IMR-90 (cell line): ENCODE measurements at regions not wholly inside any gene's neighbourhood (a gene's known extent, or its start where the extent isn't known, plus 50 kb on each side); places are given as distances from the start of the nearest gene placed in this dataset.

Source experiments
- FOS ChIP-seq: fragments of 150-350 bp; IDR thresholded peaks from 2 replicates; pipeline ENCODE4 v1.6.1; 2016; ENCODE audit warnings: low read depth, low read length
- MAFK ChIP-seq: IDR thresholded peaks from 2 replicates; pipeline ENCODE4 v1.6.1; 2012; ENCODE audit warnings: low read depth, low read length, improper control_type of control experiment
- MAZ ChIP-seq: IDR thresholded peaks from 2 replicates; pipeline ENCODE4 v1.6.1; 2012; ENCODE audit warnings: low read depth, mild to moderate bottlenecking, low read length, improper control_type of control experiment, moderate library complexity, borderline replicate concordance
- NFE2L2 ChIP-seq: fragments of 150-350 bp; IDR thresholded peaks from 2 replicates; pipeline ENCODE4 v1.6.1; 2016; ENCODE audit warnings: low read depth, mild to moderate bottlenecking, low read length
- POLR2A ChIP-seq: IDR thresholded peaks from 2 replicates; pipeline ENCODE4 v1.6.1; 2012; ENCODE audit warnings: mild to moderate bottlenecking, low read depth, low read length
- RAD21 ChIP-seq: IDR thresholded peaks from 2 replicates; pipeline ENCODE4 v1.6.1; 2012; ENCODE audit warnings: low read length, improper control_type of control experiment
- RCOR1 ChIP-seq: IDR thresholded peaks from 2 replicates; pipeline ENCODE4 v1.6.1; 2012; ENCODE audit warnings: mild to moderate bottlenecking, low read length, improper control_type of control experiment; ENCODE audit not compliant: insufficient replicate concordance
- RFX5 ChIP-seq: IDR thresholded peaks from 2 replicates; pipeline ENCODE4 v1.8.0; 2012; ENCODE audit warnings: low read depth, mild to moderate bottlenecking, low read length, moderate library complexity
- SMC3 ChIP-seq: fragments of 150-350 bp; IDR thresholded peaks from 2 replicates; pipeline ENCODE4 v1.6.1; 2016; ENCODE audit warnings: low read depth, mild to moderate bottlenecking, antibody characterized with exemption, low read length, moderate library complexity
- TF ChIP-seq, protein P1 (sequence below): conservative IDR thresholded peaks from 2 replicates; pipeline ENCODE4 v1.5.1; 2012; ENCODE audit warnings: mild to moderate bottlenecking, low read depth, low read length, improper control_type of control experiment
- TF ChIP-seq, protein P2 (sequence below): fragments of 150-350 bp; IDR thresholded peaks from 2 replicates; pipeline ENCODE4 v1.6.1; 2017; ENCODE audit warnings: mild to moderate bottlenecking, antibody characterized with exemption, low read length, low read depth

DNA sequence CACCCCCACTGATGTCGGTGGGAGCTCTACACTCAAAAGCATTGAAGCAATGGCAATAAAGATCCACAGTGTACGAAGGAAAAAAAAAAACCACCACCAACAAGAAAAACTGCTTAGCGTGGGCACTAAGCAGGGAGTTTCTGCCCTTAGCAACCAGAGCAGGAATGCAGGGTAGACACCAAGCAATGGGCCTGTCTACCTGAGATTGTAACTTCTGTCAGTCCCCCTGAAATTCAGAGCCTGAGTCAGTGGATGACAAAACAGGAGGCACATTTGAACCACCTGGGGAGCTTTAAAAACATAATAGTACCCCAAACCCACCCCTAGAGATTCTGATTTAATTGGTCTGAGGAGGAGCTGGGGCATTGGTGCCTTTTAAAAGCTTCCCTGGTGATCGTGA lies 275.2 kb downstream of the SATB1 start:
- TF ChIP-seq, protein P1, sequence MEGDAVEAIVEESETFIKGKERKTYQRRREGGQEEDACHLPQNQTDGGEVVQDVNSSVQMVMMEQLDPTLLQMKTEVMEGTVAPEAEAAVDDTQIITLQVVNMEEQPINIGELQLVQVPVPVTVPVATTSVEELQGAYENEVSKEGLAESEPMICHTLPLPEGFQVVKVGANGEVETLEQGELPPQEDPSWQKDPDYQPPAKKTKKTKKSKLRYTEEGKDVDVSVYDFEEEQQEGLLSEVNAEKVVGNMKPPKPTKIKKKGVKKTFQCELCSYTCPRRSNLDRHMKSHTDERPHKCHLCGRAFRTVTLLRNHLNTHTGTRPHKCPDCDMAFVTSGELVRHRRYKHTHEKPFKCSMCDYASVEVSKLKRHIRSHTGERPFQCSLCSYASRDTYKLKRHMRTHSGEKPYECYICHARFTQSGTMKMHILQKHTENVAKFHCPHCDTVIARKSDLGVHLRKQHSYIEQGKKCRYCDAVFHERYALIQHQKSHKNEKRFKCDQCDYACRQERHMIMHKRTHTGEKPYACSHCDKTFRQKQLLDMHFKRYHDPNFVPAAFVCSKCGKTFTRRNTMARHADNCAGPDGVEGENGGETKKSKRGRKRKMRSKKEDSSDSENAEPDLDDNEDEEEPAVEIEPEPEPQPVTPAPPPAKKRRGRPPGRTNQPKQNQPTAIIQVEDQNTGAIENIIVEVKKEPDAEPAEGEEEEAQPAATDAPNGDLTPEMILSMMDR: no peak
- TF ChIP-seq POLR2A (no peak), RAD21 (no peak), SMC3 (no peak), MAZ (no peak), FOS (no peak), RFX5 (no peak), MAFK (no peak), RCOR1 (no peak), NFE2L2 (no peak)
- TF ChIP-seq, protein P2, sequence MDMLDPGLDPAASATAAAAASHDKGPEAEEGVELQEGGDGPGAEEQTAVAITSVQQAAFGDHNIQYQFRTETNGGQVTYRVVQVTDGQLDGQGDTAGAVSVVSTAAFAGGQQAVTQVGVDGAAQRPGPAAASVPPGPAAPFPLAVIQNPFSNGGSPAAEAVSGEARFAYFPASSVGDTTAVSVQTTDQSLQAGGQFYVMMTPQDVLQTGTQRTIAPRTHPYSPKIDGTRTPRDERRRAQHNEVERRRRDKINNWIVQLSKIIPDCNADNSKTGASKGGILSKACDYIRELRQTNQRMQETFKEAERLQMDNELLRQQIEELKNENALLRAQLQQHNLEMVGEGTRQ: no peak
